KMS-11 (cell line): ENCODE measurements at regions not wholly inside any gene's neighbourhood (a gene's known extent, or its start where the extent isn't known, plus 50 kb on each side); places are given as distances from the start of the nearest gene placed in this dataset.
"Not testable (repeated sequence)": the region's sequence is repeated elsewhere in the genome, so short reads cannot be mapped to it uniquely, and the experiment has no call there.

Experiments used
- H2AFZ ChIP-seq: fragments of 200-600 bp; sonication (generic); 2 replicates; pipeline ENCODE4 v1.6.1; 2016; ENCODE audit warnings: antibody characterized with exemption, mixed run types, low read depth
- H3K27ac ChIP-seq: fragments of 200-600 bp; sonication (generic); 2 replicates; pipeline ENCODE4 v1.6.1; 2016; ENCODE audit warnings: mild to moderate bottlenecking, mixed run types
- H3K27me3 ChIP-seq: fragments of 200-600 bp; sonication (generic); 2 replicates; pipeline ENCODE4 v1.6.1; 2017; ENCODE audit warnings: mild to moderate bottlenecking, low read depth, mixed run types, moderate library complexity; ENCODE audit not compliant: insufficient read depth
- H3K36me3 ChIP-seq: fragments of 200-600 bp; sonication (generic); 2 replicates; pipeline ENCODE4 v1.6.1; 2017; ENCODE audit warnings: mild to moderate bottlenecking, mixed run types; ENCODE audit not compliant: insufficient read depth
- H3K4me1 ChIP-seq: fragments of 200-600 bp; sonication (generic); 2 replicates; pipeline ENCODE4 v1.6.1; 2016; ENCODE audit warnings: mild to moderate bottlenecking, low read depth, mixed run types; ENCODE audit not compliant: poor library complexity, severe bottlenecking
- H3K4me2 ChIP-seq: fragments of 200-600 bp; sonication (generic); 2 replicates; pipeline ENCODE4 v1.7.0; 2016; ENCODE audit warnings: mild to moderate bottlenecking, mixed run types
- H3K4me3 ChIP-seq: fragments of 200-600 bp; sonication (generic); IDR thresholded peaks from 2 replicates; pipeline ENCODE4 v1.6.1; 2017; ENCODE audit warnings: low read depth, low read length, mixed read lengths; ENCODE audit not compliant: insufficient read depth
- H3K79me2 ChIP-seq: fragments of 200-600 bp; sonication (generic); 2 replicates; pipeline ENCODE4 v1.6.1; 2016; ENCODE audit warnings: low read depth, mixed run types; ENCODE audit not compliant: insufficient read depth
- H3K9ac ChIP-seq: fragments of 200-600 bp; sonication (generic); 2 replicates; pipeline ENCODE4 v1.6.1; 2016; ENCODE audit warnings: mild to moderate bottlenecking, mixed run types
- H4K20me1 ChIP-seq: fragments of 200-600 bp; sonication (generic); 2 replicates; pipeline ENCODE4 v1.6.1; 2016; ENCODE audit warnings: mild to moderate bottlenecking, mixed run types; ENCODE audit not compliant: insufficient read depth
- CTCF ChIP-seq: fragments of 200-600 bp; sonication (generic); conservative IDR thresholded peaks from 2 replicates; pipeline ENCODE4 v1.6.1; 2017; ENCODE audit warnings: low read depth, mild to moderate bottlenecking, antibody characterized with exemption, low read length, moderate library complexity, mixed read lengths

DNA sequence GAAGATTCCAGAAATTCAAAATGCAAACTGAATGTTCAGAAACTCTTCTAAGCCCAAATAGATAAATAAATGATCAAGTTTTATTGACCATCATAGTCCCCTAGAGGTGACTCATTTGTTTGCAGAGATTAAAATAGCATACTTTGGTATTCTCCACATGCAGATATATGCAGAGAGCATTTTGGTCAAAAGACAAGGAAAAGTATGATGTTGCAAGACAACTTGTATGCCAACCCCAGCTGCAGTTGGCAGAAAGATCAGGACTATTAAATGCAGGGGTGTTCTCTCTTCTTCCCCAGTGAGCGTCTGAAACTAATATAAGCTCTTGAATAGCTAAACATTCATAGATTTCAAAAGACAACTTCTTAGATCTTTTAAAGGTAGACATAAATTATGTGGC, 404.9 kb downstream of the LTN1 start:
- no peak for TF ChIP-seq CTCF

GRCh38 chr21:28581976-28582375, 410.7 kb downstream of the LTN1 start:
- no peak for TF ChIP-seq CTCF
- no peak overlapping the region for H3K4me3 ChIP-seq
- no peaks in the 10 kb centered on the region for H3K79me2 ChIP-seq
- H3K36me3 ChIP-seq, result no peaks in the 10 kb centered on the region
- H3K9ac ChIP-seq, result no peak overlapping the region
- no peak overlapping the region for H3K4me2 ChIP-seq
- H3K27ac ChIP-seq, result no peak overlapping the region
- no peaks in the 10 kb centered on the region for H4K20me1 ChIP-seq
- H3K27me3 ChIP-seq, result no peaks in the 10 kb centered on the region
- H3K4me1 ChIP-seq, result no peaks in the 10 kb centered on the region
- no peak overlapping the region for H2AFZ ChIP-seq

More for the DNA sequence above, 404.9 kb downstream of the LTN1 start:
- Histone ChIP-seq H2AFZ (no peak overlapping the region), H3K27me3 (no peaks in the 10 kb centered on the region), H3K4me2 (no peak overlapping the region), H3K36me3 (no peaks in the 10 kb centered on the region), H3K4me1 (no peaks in the 10 kb centered on the region), H3K4me3 (no peak overlapping the region), H4K20me1 (no peaks in the 10 kb centered on the region), H3K79me2 (no peaks in the 10 kb centered on the region), H3K9ac (no peak overlapping the region), H3K27ac (no peak overlapping the region)

- H3K27me3 ChIP-seq, H3K4me3 ChIP-seq, H3K79me2 ChIP-seq, H3K36me3 ChIP-seq, H3K27ac ChIP-seq, H3K4me1 ChIP-seq, H4K20me1 ChIP-seq, H3K4me2 ChIP-seq, H2AFZ ChIP-seq, H3K9ac ChIP-seq: not testable (repeated sequence)
These were observed 411.4 kb downstream of the LTN1 start for GRCh38 chr21:28581311-28581731.

GRCh38 chr21:28580585-28580984, 412.1 kb downstream of the LTN1 start:
- H4K20me1 ChIP-seq, result no peaks in the 10 kb centered on the region
- no peak overlapping the region for H3K4me3 ChIP-seq
- TF ChIP-seq CTCF, result no peak
- H2AFZ ChIP-seq, result no peak overlapping the region
- no peak overlapping the region for H3K27ac ChIP-seq
- no peak overlapping the region for H3K4me2 ChIP-seq
- no peak overlapping the region for H3K9ac ChIP-seq
- H3K4me1 ChIP-seq, result no peaks in the 10 kb centered on the region
- no peaks in the 10 kb centered on the region for H3K27me3 ChIP-seq
- H3K79me2 ChIP-seq, result no peaks in the 10 kb centered on the region
- H3K36me3 ChIP-seq, result no peaks in the 10 kb centered on the region

- no peaks in the 10 kb centered on the region for H4K20me1 ChIP-seq
- no peak overlapping the region for H3K4me3 ChIP-seq
- H3K27me3 ChIP-seq, result no peaks in the 10 kb centered on the region
- TF ChIP-seq CTCF, result no peak
- H3K79me2 ChIP-seq, result no peaks in the 10 kb centered on the region
- no peak overlapping the region for H3K9ac ChIP-seq
- no peaks in the 10 kb centered on the region for H3K4me1 ChIP-seq
- H3K36me3 ChIP-seq, result no peaks in the 10 kb centered on the region
- H3K27ac ChIP-seq, result no peak overlapping the region
- no peak overlapping the region for H2AFZ ChIP-seq
- no peak overlapping the region for H3K4me2 ChIP-seq
These were observed 412.6 kb downstream of the LTN1 start for GRCh38 chr21:28579986-28580550.
